GM21786 (cell line): ENCODE measurements at regions not wholly inside any gene's neighbourhood (a gene's known extent, or its start where the extent isn't known, plus 50 kb on each side); places are given as distances from the start of the nearest gene placed in this dataset.
"Not testable (repeated sequence)": the region's sequence is repeated elsewhere in the genome, so short reads cannot be mapped to it uniquely, and the experiment has no call there.

ENCODE experiments used
- ATAC-seq: cut with Tn5 transposase; IDR thresholded peaks from one replicate; pipeline ENCODE4 v1.9.1; 2021; ENCODE audit not compliant: unreplicated experiment

DNA sequence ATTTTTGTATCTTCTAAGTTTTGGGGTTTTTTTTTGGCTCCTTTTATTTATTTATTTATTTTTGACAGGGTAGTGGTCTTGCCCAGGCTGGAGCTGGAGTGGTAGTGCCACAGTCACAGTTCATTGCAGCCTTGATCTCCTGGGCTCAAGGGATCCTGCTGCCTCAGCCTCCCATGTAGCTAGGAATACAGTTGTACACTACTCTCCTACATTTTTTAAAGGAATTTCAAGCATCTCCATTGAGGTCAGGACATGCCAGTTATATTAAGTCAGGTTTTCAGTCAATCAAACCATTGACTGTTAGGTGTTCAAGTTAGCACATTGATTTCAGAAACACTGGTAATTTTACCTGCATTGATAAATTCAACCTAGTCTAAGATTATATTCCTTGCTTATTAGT lies 480.5 kb upstream of the SPRY2 start:
- no peak for ATAC-seq

DNA sequence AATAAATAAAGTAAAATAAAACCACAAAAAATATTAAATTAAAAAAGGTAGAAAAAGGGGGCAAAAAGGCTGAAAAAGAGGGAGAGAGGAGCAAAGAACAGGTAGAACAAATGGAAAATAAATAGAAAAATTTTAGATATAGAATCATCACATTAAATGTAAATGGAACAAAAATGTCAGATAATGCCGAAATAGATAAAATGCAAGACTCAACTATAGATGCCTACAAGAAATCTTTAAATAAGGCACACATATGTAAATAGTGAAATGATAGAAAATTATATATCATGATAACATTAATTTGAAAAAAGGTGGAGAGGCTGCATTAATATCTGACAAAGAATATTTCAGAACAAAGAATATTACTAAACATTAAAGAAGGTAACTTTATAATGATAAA lies 477.1 kb upstream of the SPRY2 start:
- no peak for ATAC-seq

DNA sequence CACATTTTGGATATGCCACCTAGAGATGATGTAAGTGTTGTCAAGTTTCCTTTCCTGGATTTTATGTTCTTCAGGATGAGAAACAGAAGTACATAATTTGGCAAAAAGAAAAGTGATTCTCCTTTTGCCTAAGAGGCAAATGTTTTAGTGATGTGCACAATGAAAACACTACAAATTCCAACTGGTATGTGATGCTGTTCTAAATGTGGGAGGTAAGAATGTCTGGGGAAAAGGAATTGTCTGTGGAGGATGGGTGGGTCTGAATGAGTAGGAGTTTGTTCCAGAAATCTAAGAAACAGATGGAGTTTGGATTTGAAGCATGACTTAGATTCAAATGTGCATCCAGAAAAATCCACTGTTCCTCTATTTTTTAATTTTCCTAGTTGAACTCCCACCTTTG lies 473.6 kb upstream of the SPRY2 start:
- no peak for ATAC-seq

DNA sequence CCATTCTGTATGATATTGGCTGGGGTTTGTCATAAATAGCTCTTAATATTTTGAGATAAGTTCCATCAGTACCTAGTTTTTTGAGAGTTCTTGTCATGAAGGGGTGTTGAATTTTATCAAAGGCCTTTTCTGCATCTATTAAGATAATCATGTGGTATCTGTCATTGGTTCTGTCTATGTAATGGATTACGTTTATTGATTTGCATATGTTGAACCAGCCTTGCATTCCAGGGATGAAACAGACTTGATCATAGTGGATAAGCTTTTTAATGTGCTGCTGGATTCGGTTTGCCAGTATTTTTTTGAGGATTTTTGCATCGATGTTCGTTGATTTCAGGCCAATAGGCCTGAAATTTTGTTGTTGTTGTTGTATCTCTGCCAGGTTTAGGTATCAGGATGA lies 469.4 kb upstream of the SPRY2 start:
- ATAC-seq = not testable (repeated sequence)

DNA sequence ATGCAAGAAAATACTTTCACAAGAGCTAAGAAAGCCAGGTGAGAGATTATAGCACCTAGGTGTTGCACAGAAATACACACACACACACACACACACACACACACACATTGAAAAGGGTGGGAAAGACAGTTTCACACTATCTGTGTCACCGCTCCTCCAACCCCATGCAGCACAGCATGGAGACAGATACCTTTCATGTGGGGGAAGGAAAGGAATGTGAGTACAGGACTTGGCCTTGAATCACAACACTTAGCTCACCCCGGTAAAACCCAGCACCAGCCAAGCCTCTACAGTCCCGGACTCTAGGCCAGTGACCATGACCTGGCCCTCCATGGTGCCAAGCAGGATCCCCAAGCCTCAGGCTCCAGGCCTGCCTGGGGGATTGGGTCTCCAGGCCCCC lies 462.0 kb upstream of the SPRY2 start:
- no peak for ATAC-seq

DNA sequence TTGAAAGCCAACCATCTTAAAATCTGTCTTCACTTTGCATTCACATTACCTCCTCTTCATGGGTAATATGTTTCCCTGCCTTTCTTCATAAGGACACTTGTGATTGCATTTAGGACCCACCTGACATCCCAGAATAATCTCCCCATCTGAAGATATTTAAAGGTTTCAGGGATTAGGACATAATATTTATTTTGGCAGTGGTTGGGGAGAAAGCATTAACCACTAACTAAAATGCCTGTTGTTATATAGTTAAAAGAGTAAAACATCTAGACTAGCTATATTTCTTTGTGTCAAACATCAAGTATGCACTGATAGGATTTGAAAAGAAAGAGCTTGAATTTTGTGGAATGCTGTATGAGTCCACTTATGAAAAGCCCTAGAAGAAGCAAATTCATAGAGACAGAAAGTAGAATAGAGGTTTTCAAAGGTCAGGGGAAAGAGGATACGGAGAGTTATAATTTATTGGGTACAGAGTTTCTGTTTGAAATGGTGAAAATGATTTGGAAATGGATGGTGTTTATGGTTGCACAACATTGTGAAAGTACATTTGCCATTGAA lies 457.7 kb upstream of the SPRY2 start:
- no peak for ATAC-seq

DNA sequence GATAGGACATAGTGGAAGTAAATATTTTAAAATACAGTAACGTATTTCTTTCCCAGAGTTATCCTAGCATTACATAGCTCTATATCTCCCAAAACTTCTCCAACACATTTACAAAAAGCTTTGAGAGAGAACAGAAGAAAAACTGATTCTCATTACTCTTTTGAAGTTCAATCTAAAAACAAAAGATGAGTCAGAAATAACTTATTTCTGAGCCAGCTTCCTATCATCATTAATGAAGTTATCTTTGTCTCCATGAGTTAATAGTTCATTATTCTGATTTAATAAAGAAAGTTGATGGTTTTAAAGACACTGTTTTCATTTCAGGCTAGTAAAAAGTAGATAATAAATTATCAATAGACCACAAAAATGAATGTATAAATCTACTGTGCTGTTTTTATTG lies 446.7 kb upstream of the SPRY2 start:
- ATAC-seq = no peak

DNA sequence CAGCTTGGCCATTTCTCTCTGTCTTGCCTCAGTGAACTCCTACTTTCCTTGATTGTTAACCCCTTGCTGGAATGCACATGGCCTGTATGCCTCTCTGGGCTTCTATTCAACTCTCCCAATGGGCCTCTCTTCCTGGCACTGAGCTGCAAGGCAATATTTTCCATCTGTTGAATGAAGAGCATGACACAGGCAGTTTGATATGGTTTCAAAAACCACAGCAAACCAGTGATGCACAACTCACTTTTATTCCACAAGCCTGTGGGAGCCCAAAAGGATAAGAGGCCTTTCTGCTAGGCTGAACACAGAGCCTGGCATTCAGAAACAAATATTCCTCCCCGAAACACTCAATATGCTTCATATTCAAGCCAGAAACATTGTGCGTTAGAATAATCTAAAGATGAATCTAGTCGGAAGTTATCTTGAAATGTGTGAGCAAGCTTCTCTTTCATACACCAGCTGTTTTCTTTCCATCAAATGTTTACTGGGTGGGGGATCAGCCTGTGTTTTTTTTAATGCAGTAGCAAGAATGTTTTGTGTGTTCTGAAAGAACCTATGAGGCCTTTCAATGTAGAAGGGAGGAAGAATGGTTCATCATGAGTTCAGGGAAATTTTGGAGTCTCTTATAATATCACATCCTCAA lies 443.1 kb upstream of the SPRY2 start:
- ATAC-seq = no peak

DNA sequence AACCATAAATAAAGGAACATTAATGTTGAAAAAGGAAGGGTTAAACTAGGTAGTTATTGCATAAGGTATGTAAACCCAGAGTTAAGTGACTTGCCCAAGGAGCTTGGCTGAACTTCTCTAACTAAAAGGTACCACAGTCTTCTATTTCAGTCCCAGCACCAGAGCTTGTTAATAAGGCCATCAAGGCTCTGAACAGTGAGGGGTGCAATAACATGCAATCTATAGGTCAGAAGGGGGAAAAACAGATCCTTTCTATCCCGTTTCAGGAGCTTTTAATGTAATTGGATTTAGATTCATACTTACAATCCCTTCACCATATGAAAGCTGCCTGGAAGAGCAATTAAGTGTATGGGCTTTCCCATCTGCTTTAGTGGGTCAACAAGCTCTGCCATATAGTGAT lies 441.5 kb upstream of the SPRY2 start:
- ATAC-seq = no peak

DNA sequence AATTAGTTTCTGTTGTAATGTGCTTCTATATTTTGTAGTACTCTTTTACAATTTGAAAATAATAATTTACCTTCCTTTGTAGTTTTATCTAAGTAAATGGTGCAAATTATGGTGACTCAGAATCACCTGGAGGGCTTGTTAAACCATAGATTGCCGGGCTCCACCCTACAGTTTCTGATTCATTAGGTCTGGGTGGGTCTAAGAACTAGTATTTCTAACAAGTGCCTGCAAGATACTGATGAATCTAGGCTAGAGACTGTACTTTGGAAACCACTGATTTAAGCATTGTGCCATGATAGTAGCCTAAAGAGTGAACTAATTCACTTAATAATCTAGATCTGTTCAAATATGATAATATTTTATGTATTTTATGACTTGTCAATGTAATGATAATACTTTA lies 437.4 kb upstream of the SPRY2 start:
- no peak for ATAC-seq

DNA sequence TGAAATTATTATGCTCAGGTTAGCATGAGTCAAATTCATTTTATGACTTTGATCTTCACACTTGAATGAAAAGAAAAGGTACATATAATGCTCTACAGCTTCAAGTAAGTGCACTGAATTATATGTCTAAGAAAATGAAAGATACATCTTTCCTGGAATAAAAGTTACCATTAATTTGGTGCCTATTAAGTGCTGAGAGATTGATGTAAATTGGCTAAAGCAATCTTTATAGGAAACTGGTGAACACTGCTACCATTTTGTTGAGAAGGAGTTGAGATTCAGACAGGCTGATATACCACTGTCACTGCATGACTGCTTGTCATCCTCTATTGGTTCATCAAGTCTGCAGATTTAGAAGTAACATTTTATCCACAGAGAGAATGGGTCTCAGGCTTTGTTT lies 416.8 kb upstream of the SPRY2 start:
- ATAC-seq = no peak

DNA sequence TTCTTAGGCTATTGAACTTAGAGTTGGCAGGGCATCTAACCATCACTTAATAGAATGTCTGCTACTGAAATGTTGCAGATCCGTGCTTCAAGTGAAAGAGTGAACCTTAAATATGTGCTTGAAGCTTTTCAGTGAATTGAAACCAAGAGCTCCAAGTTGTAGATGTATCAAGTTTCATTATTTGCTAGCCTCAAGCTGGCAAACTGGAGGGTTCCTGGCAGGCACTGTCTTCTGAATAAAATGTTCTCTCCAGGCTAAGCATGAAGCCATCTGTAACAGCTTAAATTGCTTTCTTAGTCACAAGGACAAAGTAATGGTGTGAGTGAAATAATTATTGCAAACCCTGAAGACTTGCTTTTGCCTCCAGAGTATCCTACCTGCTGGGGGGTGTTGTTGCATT lies 415.0 kb upstream of the SPRY2 start:
- ATAC-seq = no peak

DNA sequence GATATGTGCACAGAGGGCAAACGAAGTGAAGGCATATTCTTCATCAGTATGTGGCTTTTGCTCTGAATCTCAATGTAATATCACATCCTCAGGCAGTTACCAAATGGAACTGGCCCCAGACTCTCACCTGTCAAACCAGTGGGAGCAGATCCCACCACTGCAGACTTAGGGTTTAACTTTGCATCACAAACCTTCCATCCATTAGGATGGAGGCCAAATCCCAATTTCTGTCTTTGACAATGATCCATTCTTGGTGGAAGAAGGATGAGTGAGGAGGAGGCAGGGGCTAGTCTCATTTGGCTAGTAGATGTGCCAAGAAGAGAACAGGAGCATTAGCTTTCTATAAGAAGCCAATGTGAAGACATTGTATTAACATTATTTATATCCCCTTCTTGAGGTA lies 413.5 kb upstream of the SPRY2 start:
- ATAC-seq = no peak

DNA sequence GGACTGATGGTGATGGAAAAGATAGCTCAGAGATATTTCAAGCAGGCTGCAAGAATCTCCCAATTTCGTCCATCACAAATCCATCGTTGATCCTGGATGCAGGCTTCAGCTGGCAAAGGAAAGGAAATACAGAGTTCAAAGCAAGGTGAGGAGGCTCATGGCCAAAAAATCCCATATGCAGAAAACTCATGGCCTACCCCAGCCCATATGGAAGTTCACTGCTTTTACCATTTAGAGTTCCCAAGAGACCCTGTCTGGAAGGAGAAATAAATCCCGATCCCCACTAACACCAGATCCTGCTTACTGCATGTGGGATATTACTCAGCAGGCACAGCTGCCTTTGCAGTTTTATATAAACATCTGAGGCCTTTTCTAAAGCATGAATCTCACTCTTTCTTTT lies 412.9 kb upstream of the SPRY2 start:
- ATAC-seq = no peak

DNA sequence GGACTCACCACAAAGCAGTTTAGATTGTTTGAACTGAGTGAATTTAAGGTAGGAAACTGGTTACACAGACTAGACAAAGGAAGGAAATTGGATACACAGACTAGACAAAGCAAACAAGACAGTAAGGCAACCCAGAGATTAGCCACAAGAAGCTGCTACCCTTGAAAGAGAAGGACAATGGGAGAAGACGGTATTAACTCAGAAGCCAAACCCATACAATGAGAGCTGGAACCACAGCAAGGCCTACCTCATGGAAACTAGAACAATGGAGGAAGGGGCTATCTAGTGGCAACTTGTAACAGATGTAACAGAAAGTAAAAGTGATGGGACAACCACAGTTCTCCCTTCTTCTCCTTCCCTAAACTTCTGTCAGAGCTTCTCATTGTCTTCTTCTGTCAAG lies 410.9 kb upstream of the SPRY2 start:
- ATAC-seq = no peak

DNA sequence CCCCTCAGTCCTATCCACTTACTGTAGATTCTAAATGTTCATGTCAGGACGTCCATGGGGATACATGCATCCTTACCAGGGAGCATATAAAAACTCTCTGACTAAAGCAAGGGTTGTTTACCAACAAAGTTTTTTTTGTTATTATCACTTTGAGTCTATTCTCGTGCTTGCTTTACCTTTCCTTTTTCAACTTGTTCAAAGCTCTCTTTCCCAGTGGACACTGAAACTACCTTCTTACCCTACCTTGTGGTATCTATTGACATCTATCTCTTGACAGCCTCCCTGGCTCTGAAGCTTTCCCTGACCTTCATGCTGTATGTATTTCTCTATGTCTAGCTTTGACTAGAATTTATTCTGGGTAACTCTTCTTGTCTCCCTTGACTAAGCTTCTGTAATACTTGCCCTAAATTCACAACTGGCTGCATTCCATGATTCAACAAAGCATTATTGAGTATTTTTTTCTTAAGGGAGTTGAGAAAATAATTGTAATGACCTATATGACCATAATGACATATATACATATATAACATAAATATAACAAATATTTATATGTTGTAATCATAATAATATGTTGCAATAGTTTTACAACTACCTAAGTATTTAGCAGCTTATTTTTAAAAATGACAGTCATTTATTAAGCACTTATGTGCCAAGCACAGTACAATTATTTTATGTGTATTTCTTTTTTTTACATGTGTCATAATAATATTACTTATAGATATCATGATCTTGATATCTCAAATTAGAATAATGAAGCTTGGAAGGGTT lies 403.4 kb upstream of the SPRY2 start:
- ATAC-seq = no peak

DNA sequence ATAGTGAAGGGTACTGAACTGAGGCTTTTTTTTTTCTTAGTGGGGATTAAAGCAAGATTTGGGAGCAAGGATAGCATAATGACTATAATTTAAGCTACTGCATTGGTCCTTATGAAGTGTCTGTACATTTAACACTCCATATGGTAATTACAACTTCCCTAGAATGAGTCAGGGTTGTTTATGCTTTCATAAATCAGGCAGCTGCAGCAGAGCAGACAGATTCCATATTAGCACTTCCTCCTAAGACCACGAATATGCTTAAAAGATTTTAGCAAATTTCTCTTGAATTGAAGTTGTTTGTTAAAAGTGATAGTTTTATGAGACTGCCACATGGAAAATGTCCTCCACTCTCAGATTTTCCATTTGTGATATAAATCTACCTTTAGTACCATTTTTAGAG lies 401.1 kb upstream of the SPRY2 start:
- ATAC-seq = no peak

DNA sequence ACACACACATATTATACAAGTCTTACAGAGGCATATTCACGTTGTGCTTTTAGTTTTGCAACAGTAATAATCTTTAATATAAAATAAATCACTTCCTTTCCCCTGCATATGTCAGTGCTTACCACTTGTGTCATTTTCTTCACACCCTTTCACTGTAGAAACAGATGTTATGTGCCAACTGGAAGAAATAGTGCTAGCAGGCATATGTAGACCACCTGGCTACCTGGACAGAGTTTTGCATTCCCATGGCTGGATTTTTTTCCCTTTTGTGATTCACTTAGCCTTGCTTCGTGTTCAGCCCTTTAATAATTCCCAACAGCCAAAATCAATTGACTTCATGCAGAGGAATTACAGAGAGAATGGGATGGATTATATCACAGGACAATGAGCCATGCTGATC lies 399.1 kb upstream of the SPRY2 start:
- no peak for ATAC-seq

DNA sequence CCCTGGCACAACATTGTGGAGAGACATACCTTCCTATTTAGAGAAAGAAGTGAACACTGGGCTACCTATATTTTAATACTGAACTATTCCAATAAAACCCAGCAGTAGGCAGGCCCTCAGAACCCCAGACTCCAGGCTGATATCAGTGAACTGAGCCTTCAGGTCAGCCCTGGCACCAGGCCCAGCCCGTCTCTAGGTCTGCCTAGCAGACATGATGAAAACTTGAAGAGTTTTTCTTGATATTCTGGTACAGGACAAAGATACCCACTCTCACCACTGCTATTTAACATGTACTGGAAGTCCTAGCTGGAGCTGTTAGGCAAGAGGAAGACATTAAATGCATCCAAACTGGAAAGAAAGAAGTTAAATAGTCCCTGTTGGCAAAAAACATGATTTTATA lies 396.6 kb upstream of the SPRY2 start:
- ATAC-seq = no peak

DNA sequence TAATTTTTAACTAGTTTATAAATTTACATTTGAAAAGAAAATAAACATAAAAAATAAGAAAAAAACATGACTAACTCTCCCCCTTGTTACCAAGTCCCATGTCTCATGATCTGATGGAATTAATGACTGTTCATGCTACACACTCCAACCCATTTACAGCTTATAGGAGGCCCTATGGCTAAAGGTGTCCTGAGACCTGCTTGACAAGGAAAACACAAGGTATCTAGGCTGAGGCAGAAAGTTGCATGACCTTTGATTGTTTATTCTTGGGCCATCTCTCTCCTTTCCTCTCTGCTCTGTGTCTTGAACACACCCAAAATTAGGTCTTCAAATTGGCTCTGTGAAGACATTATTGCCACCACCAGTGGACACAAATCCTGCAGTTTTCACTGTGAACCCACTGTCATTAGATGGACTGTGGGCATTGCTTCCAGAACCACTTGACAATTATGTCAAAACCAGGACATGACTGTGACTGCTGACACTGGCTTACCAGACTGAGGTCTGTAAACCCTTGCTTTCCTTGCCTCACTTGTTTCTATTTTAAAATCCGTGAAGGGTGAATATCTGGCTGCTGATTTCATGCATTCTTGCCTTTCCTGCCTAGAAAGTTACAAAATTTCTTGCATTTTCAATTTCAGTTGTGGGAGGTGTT lies 386.5 kb upstream of the SPRY2 start:
- ATAC-seq = no peak

DNA sequence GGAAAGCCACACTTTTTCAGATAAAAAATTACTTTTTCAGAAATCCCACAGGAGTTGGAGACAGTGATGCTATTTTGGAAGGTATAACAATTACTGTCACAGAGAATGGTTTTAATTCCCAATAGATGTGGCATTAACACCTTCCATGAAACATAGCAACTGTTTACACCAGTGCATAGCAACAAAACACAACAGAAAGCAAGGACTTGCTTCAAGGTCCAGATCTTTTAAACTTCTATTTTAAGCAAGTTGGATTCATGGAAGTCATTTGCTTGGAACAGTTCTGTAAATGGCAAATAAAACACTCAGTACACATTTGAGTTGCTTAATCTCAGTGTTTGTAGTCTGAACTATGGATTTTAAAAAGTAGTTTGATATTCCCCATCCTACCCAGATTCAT lies 385.9 kb upstream of the SPRY2 start:
- ATAC-seq = no peak

DNA sequence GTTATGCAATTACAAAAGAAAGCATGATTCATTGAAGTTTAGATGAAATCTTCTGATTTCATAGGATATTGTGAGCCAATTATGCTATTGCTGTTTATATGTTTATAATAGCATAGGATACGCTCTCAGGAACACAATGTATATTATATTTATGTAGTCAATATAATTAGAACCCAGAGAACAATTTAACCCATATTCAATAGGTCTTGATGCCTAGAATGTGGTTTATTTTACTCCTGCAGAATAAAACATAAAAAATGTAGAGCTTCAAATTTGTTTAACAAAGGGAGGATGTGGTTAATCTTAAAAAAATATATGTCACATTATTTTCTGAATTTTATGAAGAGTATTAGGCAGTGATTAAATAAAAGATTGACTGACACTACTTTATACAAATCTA lies 380.8 kb upstream of the SPRY2 start:
- ATAC-seq = no peak
